ENCODE measurements at regions not wholly inside any gene's neighbourhood (a gene's known extent, or its start where the extent isn't known, plus 50 kb on each side); places are given as distances from the start of the nearest gene placed in this dataset.
"Not testable (repeated sequence)": the region's sequence is repeated elsewhere in the genome, so short reads cannot be mapped to it uniquely, and the experiment has no call there.

- no peak for DNase-seq
Measured at GRCh38 chr3:110414855-110415254, 656.8 kb upstream of the NECTIN3 start.

- no peak for DNase-seq
Measured at GRCh38 chr3:110419096-110419495, 652.5 kb upstream of the NECTIN3 start.

- no peak for DNase-seq
Measured at GRCh38 chr3:110419601-110420000, 652.0 kb upstream of the NECTIN3 start.

- no peak for DNase-seq
Measured at GRCh38 chr3:110420158-110420641, 651.4 kb upstream of the NECTIN3 start.

- no peak for DNase-seq
Measured at GRCh38 chr3:110423276-110423675, 648.3 kb upstream of the NECTIN3 start.

DNA sequence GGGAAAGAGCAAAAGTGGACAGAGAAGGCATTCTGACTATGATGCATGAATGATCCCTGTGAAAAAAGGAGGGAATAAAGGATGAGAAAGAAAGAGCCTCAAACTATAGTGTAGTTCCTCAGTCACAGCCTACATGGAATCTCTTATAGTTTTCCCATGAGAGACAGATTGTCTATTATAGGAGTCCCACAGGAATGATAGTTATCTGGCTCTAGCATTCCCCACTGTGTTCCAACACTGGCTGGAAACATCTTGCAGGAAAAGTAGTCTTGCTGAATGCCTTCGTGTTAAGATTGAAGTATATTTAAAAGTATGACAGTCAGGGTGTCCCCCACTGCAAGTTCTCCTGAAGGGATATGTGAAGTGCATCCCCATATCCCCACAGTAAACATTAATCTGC, 641.5 kb upstream of the NECTIN3 start:
- no peak for DNase-seq

- DNase-seq = no peak
Measured at GRCh38 chr3:110436209-110436608, 635.4 kb upstream of the NECTIN3 start.

- DNase-seq = not testable (repeated sequence)
Measured at GRCh38 chr3:110440066-110440653, 631.5 kb upstream of the NECTIN3 start.

DNA sequence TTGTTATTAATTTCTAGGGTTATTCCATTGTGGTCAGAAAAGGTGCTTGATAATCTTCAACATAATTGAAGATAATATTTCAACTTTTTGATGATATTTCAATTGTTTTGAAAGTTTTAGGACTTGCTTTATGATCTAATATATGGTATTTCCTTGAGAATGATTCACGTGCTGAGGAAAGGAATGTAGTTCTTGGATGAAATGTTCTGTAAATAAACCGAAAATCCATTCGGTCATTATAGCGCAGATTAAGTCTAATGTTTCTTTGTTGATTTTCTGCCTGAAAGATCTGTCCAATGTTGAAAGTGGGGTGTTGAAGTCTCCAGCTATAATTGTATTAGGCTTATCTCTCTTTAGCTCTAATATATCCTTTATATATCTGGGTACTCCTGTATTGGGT, 617.5 kb upstream of the NECTIN3 start:
- DNase-seq = no peak

- DNase-seq = no peak
Measured at GRCh38 chr3:110456001-110456400, 615.6 kb upstream of the NECTIN3 start.

DNA sequence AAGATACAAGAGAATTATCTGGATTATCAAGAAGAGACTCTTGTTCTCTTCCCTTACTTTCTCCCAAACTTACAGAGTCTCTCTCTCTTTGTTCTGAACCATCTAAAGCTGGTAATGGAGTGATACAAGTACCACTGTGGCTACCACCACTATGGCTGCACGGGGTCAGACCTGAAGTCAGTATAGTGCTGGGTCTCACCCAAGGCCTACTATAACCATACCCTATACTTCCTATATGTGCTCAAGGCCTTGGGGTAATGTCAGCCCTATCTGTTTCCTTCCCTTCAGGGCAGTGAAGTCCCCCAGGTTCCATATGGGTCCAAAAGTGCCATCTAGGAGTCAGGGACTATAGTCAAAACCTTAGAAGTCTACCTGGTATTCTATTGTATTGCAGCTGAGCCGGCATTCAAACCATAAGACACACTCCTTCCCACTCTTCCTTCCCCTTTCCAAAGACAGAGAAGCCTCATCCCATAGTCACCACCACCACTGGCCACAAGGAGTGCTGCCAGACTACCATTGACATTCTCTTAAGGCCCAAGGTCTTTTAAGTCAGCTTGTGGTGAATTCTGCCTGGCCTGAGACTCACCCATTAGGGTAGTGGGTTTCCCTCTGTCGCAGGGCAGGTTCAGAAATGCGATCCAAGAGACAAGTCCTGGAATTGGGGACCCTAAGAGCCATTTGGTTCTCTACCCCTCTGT, 615.0 kb upstream of the NECTIN3 start:
- DNase-seq = no peak

GRCh38 chr3:110457508-110457907, 614.1 kb upstream of the NECTIN3 start:
- DNase-seq = no peak

- no peak for DNase-seq
Measured at GRCh38 chr3:110459021-110459420, 612.6 kb upstream of the NECTIN3 start.

GRCh38 chr3:110470310-110470709, 601.3 kb upstream of the NECTIN3 start:
- no peak for DNase-seq

DNA sequence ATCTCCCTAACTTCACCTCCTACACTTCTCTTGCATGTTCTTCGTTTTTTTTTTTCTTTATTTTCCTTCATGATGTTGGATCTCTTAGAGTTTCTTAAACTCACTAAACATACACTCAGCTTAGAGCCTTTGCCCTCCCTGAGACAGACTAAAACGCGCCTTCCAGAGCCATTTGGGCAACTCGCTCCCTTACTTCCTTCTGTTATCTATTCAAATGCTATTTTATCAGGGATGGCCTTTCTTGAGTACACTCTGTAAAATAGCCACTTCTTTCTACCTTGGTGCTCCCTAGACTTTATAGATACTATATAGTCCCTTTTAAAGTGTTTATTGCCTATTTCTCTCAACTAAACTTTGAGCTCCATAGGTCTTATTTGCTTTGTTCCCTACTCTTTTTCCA, 598.2 kb upstream of the NECTIN3 start:
- no peak for DNase-seq

- no peak for DNase-seq
Measured at GRCh38 chr3:110474397-110474796, 597.2 kb upstream of the NECTIN3 start.

DNA sequence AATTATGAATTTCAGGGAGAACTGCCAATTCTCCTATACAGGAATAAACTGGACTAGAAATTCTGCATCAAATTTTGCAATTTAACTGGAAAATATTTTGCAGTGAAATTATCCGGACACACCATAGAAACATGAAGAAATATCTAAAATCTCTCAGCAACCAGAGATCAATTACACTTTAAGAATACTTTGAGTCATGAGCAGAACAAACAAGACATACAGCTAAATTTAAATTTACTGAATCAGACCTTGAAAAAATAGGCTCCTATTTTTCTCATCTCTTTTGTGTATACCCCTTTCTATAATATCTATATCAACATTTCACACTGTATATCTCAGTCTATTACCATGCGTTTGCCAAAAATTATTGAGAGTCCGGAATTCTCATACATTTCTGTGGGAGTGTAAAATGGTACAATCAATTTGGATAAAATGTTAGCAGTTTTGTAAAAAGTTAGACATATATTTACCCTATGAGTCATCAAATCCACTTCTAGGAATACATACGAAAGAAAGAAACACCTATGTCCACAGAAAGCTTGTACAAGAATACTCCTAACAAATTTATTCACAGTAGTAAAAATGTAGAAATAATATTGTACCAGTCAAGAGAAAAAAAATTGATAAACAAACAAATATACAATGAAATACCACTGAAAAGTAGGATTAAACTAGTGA, 593.1 kb upstream of the NECTIN3 start:
- no peak for DNase-seq

DNA sequence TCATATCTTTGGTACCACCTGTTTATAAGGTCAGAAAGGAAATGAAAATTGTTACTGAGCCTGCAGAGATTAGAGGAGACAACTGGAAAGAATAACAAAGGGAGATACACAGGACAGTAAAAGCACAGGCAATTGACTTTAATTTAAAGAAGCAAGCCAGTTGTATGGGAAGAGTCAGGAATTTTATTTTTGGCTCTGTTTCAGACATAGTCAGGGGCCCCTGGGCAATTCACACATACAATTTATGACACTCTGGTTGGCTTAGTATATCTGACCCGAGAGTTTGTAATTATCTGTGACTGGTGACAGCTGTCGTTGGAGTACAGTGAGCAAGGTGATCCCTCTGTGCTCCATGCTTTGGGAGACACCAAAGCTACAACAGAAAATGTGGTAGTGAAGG, 591.9 kb upstream of the NECTIN3 start:
- DNase-seq = no peak

GRCh38 chr3:110485389-110485788, 586.2 kb upstream of the NECTIN3 start:
- no peak for DNase-seq

- no peak for DNase-seq
Measured at GRCh38 chr3:110487840-110488239, 583.8 kb upstream of the NECTIN3 start.

GRCh38 chr3:110491413-110491812, 580.2 kb upstream of the NECTIN3 start:
- DNase-seq = no peak

- DNase-seq = no peak
Measured at GRCh38 chr3:110492876-110493275, 578.7 kb upstream of the NECTIN3 start.

DNA sequence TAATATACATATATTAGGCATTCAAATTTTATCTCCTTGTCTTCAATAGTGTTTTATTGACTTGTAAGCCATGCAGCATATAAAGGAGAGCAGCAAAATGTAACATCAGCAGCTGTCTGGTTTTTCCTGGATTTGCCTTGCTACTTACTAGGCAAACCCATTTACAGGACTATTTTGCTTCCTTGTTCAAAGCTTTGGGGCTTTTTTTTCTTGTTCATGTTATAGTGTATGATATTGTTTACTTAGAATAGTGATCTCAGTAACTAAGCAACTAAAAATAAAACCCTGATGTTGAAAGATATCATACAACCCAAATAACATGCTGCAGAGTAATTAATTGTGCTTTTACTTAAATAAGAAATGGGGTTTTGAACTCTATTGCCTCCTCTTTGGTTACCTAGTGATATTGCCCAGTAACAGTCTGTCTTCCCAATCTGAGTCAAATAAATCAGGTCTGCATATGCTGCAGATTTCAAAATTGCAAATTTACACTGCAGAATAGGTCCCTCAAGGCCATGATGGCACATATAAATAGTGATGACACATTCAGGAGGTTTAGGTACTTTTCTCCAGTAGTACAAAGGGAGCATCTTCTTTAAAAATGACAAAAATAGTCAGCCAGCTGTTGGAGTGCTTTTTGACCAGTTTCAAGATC, 578.1 kb upstream of the NECTIN3 start:
- no peak for DNase-seq

GRCh38 chr3:110494093-110494490, 577.5 kb upstream of the NECTIN3 start:
- DNase-seq = no peak
